T1000 (cell line): ENCODE measurements at regions not wholly inside any gene's neighbourhood (a gene's known extent, or its start where the extent isn't known, plus 50 kb on each side); places are given as distances from the start of the nearest gene placed in this dataset.

Experiments
- DNase-seq: peaks from one replicate; lab custom pipeline; 2025; ENCODE audit warnings: mixed read lengths; lab: John Stamatoyannopoulos, UW

GRCh38 chr9:22286661-22287060 lies 160.0 kb upstream of the DMRTA1 start:
- no peak for DNase-seq

GRCh38 chr9:22288661-22289060 lies 158.0 kb upstream of the DMRTA1 start:
- no peak for DNase-seq

- DNase-seq, result no peak
Observed at GRCh38 chr9:22307013-22307711, 139.5 kb upstream of the DMRTA1 start.

GRCh38 chr9:22308177-22308576 lies 138.4 kb upstream of the DMRTA1 start:
- no peak for DNase-seq

- DNase-seq, result no peak
Observed at GRCh38 chr9:22316645-22317044, 130.0 kb upstream of the DMRTA1 start.

GRCh38 chr9:22331533-22331932 lies 115.1 kb upstream of the DMRTA1 start:
- no peak for DNase-seq

- no peak for DNase-seq
Observed at GRCh38 chr9:22332202-22332601, 114.4 kb upstream of the DMRTA1 start.

- no peak for DNase-seq
Observed at GRCh38 chr9:22337261-22337660, 109.4 kb upstream of the DMRTA1 start.

- DNase-seq, result peak; percentile 4
Observed at GRCh38 chr9:22342491-22343217, 104.0 kb upstream of the DMRTA1 start.

GRCh38 chr9:22343218-22343611 lies 103.4 kb upstream of the DMRTA1 start:
- no peak for DNase-seq

- no peak for DNase-seq
Observed at GRCh38 chr9:22354699-22355384, 91.8 kb upstream of the DMRTA1 start.

GRCh38 chr9:22356985-22357384 lies 89.6 kb upstream of the DMRTA1 start:
- DNase-seq, result no peak

- no peak for DNase-seq
Observed at GRCh38 chr9:22363421-22363887, 83.2 kb upstream of the DMRTA1 start.

GRCh38 chr9:22373636-22374035 lies 73.0 kb upstream of the DMRTA1 start:
- DNase-seq, result no peak

GRCh38 chr9:22374051-22374450 lies 72.6 kb upstream of the DMRTA1 start:
- no peak for DNase-seq

GRCh38 chr9:22379272-22379671 lies 67.4 kb upstream of the DMRTA1 start:
- no peak for DNase-seq

- no peak for DNase-seq
Observed at GRCh38 chr9:22381170-22381569, 65.5 kb upstream of the DMRTA1 start.

- DNase-seq, result no peak
Observed at GRCh38 chr9:22382331-22382730, 64.3 kb upstream of the DMRTA1 start.

GRCh38 chr9:22383718-22384117 lies 62.9 kb upstream of the DMRTA1 start:
- no peak for DNase-seq

GRCh38 chr9:22389271-22389670 lies 57.4 kb upstream of the DMRTA1 start:
- DNase-seq, result no peak

- DNase-seq, result no peak
Observed at GRCh38 chr9:22392523-22392922, 54.1 kb upstream of the DMRTA1 start.

GRCh38 chr9:22395687-22396141 lies 50.9 kb upstream of the DMRTA1 start:
- DNase-seq, result no peak
